Left ventricle myocardium inferior (tissue), 1 donor: ENCODE measurements at regions not wholly inside any gene's neighbourhood (a gene's known extent, or its start where the extent isn't known, plus 50 kb on each side); places are given as distances from the start of the nearest gene placed in this dataset.
"Not testable (repeated sequence)": the region's sequence is repeated elsewhere in the genome, so short reads cannot be mapped to it uniquely, and the experiment has no call there.

Experiments
- DNase-seq: peaks from one replicate; pipeline ENCODE4 v3.0.0-alpha.2; 2020
- H3K27ac ChIP-seq: fragments of 200-600 bp; replicated peaks from 2 replicates; pipeline ENCODE4 v1.8.0; 2021
- H3K27me3 ChIP-seq: fragments of 200-600 bp; 2 replicates; pipeline ENCODE4 v1.8.0; 2021; ENCODE audit warnings: low read depth
- H3K36me3 ChIP-seq: fragments of 200-600 bp; 2 replicates; pipeline ENCODE4 v1.8.0; 2021
- H3K4me1 ChIP-seq: fragments of 200-600 bp; 2 replicates; pipeline ENCODE4 v1.8.0; 2021
- H3K4me3 ChIP-seq: fragments of 200-600 bp; 2 replicates; pipeline ENCODE4 v1.8.0; 2021; ENCODE audit warnings: mild to moderate bottlenecking, moderate library complexity
- H3K9me3 ChIP-seq: fragments of 200-600 bp; replicated peaks from 2 replicates; pipeline ENCODE4 v1.8.0; 2021
- intact Hi-C: fragments of 100-400 bp; cut with micrococcal nuclease; formaldehyde crosslinking; loops from one replicate; pipeline ENCODE4 v1.11.0; 2022
- TF ChIP-seq, protein P1 (sequence below): fragments of 200-600 bp; IDR thresholded peaks from 2 replicates; pipeline ENCODE4 v1.8.0; 2021; ENCODE audit warnings: antibody characterized with exemption, mild to moderate bottlenecking, borderline replicate concordance
- donor health status: DM: no; HTN: yes; CAD: no; lungs with severe emphysema.

DNA sequence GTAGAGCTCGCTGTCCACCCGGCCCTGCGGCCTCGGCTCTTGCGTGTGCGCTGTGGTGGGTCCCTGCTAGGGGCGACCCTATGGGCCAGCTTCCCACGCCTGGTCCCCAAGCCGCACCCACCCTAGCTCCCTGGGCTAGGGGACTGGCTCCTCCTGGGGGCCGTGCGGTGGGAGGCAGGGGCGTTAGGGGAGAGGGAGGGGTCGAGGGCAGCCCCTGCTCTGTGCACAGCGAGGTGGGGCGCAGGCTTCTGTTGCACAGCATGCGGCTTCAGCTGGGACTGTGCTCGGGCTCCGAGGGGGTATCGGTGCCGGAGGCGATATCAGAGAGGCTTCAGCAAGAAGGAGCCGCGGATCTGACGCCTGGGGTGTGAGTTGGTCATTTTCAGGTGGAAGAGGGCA is 86.1 kb downstream of the ALG10 start:
- Histone ChIP-seq H3K4me1 (peaks cover 7% of the 10 kb centered on the region), H3K27me3 (peaks cover 56% of the 10 kb centered on the region), H3K9me3 (no peaks in the 10 kb centered on the region), H3K27ac (no peak overlapping the region), H3K4me3 (peak overlapping the region; percentile 54), H3K36me3 (no peaks in the 10 kb centered on the region)
- intact Hi-C loops, result no loop called here
- DNase-seq, result no peak
- TF ChIP-seq, protein P1, sequence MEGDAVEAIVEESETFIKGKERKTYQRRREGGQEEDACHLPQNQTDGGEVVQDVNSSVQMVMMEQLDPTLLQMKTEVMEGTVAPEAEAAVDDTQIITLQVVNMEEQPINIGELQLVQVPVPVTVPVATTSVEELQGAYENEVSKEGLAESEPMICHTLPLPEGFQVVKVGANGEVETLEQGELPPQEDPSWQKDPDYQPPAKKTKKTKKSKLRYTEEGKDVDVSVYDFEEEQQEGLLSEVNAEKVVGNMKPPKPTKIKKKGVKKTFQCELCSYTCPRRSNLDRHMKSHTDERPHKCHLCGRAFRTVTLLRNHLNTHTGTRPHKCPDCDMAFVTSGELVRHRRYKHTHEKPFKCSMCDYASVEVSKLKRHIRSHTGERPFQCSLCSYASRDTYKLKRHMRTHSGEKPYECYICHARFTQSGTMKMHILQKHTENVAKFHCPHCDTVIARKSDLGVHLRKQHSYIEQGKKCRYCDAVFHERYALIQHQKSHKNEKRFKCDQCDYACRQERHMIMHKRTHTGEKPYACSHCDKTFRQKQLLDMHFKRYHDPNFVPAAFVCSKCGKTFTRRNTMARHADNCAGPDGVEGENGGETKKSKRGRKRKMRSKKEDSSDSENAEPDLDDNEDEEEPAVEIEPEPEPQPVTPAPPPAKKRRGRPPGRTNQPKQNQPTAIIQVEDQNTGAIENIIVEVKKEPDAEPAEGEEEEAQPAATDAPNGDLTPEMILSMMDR, result no peak

DNA sequence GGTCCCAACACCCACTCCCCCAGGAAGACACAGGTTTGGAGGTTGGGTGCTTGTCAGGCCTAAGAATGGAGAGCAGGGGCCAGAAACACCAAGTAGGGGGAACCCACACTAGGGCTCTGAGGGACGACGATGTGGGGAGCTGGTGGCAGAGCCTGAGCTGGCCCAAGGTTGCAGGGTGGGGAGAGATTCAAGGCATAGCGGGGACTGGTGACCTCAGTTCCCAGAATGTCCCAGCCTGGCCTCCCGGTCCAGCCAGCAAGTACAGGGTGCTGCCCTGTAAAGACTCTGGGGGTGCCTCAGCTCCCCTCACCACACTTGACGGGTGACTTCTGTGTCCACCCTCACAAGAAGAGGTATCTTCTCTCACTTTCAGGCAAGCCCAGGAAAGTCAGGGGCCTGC is 86.7 kb downstream of the ALG10 start:
- no peak for DNase-seq
- TF ChIP-seq, protein P1, result no peak
- H3K36me3 ChIP-seq, result no peaks in the 10 kb centered on the region
- no peak overlapping the region for H3K4me3 ChIP-seq
- H3K27ac ChIP-seq, result no peak overlapping the region
- H3K27me3 ChIP-seq, result peaks cover 56% of the 10 kb centered on the region
- intact Hi-C loops, result no loop called here
- H3K4me1 ChIP-seq, result peaks cover 7% of the 10 kb centered on the region
- H3K9me3 ChIP-seq, result no peaks in the 10 kb centered on the region

DNA sequence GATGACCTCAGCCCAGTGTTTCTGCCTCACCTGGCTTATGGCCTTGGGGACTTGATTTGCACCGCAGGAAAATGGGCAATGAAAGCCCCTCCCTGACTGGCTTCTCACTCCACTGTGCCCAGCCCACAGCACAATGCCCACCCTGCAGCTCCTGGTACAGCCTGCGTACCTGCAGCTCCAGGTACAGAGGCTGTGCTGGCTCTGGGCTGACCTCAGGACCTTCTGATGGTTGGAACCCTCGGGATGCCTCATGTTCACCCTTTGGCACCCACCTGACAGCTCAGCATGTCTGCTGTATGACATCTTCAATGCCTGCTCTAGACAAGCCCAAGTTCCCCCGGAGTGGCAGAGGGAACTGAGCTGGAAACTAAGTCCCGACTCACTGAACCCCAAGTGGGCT is 87.1 kb downstream of the ALG10 start:
- H3K9me3 ChIP-seq, result no peaks in the 10 kb centered on the region
- intact Hi-C loops, result no loop called here
- H3K27ac ChIP-seq, result no peak overlapping the region
- no peak overlapping the region for H3K4me3 ChIP-seq
- H3K4me1 ChIP-seq, result peaks cover 7% of the 10 kb centered on the region
- peaks cover 54% of the 10 kb centered on the region for H3K27me3 ChIP-seq
- H3K36me3 ChIP-seq, result no peaks in the 10 kb centered on the region
- TF ChIP-seq, protein P1, result no peak
- DNase-seq, result no peak

- DNase-seq, H3K27ac ChIP-seq, H3K36me3 ChIP-seq, H3K9me3 ChIP-seq, H3K4me3 ChIP-seq, H3K4me1 ChIP-seq, intact Hi-C loops: not testable (repeated sequence)
- H3K27me3 ChIP-seq, result peaks cover 50% of the 10 kb centered on the region
These were observed 87.7 kb downstream of the ALG10 start for GRCh38 chr12:34109909-34110531.

DNA sequence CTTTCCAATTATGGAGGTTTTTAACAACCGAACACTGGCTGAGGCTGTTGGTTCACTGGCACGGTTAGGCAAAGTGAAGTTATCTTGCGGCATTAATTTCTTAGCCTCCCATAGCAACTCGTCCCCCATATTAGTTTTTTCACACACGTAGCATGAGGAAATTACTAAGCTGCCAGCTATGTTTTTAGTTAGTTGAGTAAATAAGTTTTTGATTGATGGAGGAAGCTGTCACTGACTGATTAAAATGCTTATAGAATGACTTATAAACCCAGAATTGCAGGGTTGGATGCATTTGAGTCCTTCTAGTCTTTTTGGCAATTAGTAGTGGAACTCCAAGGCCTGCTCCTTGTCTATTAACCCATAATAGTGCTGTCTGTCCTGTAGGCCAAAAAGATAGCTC is 97.1 kb downstream of the ALG10 start:
- intact Hi-C loops, result no loop called here
- Histone ChIP-seq H3K4me3 (no peak overlapping the region), H3K27me3 (no peaks in the 10 kb centered on the region), H3K27ac (no peak overlapping the region), H3K36me3 (no peaks in the 10 kb centered on the region), H3K9me3 (no peaks in the 10 kb centered on the region), H3K4me1 (no peaks in the 10 kb centered on the region)
- TF ChIP-seq, protein P1, result no peak
- no peak for DNase-seq

DNA sequence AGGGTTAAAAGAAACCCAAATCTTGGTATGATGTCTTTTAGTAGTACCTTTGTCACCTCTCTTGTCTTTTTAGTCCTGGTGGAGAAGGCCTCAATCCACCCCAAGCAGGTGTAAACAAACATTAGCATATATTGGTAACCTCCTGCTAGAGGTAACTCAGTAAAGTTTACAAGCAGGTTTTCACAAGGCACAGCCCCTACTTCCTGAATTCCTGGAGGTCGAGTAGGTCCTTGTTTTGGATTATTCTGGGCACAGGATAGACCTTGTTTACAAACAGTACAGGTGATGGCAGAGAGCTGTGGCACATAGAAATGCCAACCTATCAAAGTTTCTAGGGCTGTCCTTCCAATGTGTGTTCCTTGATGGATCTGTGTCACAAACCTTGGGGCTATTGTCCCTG is 99.1 kb downstream of the ALG10 start:
- no peaks in the 10 kb centered on the region for H3K9me3 ChIP-seq
- no peaks in the 10 kb centered on the region for H3K36me3 ChIP-seq
- TF ChIP-seq, protein P1, result no peak
- peaks cover 2% of the 10 kb centered on the region for H3K4me1 ChIP-seq
- intact Hi-C loops, result loop anchor here (5.0 kb wide), 1 partner anchor 96 kb away; no protein-coding TSS in a partner anchor
- H3K4me3 ChIP-seq, result no peak overlapping the region
- DNase-seq, result no peak
- no peak overlapping the region for H3K27ac ChIP-seq
- H3K27me3 ChIP-seq, result peaks cover 1% of the 10 kb centered on the region
